Right renal cortex interstitium (tissue), 3 donors: ENCODE measurements at regions not wholly inside any gene's neighbourhood (a gene's known extent, or its start where the extent isn't known, plus 50 kb on each side); places are given as distances from the start of the nearest gene placed in this dataset.
"Not testable (repeated sequence)": the region's sequence is repeated elsewhere in the genome, so short reads cannot be mapped to it uniquely, and the experiment has no call there.

Source experiments
- DNase-seq, 3 donors: peaks; one replicate each; pipeline ENCODE4 v3.0.0-alpha.2; 2013; ENCODE audit warnings: low read depth in 3 of 3, low spot score in 2 of 3

DNA sequence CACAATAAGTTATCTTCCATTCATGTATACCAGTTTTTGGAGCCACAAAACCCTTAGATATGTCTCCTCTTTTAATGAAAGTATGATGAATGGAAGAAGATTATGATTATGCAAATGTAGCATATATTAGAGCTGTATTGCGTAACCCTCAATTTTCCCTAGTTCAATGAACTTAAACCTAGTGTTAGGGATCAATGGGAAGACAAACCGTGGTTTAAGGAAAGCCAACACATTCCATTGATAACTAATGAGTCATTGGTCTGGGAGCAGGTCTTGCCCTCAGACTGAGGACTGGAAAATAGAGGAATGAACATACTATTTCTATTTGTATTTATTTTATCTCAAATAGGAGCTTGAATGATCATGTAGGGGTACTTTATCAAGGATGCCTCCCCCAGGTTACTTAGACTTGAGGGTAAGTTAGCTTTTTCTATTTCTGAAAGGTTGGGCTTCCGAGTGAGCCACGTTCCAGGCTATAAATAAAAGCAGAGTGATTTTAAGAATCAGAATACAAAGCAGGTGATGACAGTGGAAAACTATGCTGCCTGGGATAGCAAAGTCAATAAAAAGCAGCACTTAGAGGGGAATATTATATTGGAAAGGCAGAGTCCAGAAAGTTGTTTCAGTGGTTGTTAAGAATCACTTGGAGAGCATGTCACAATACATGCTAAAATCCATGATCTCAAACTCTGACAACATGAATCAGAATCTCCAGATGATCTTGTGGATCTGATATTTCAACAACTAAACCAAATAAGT is 356.0 kb downstream of the ADAM29 start:
- no peak for DNase-seq

DNA sequence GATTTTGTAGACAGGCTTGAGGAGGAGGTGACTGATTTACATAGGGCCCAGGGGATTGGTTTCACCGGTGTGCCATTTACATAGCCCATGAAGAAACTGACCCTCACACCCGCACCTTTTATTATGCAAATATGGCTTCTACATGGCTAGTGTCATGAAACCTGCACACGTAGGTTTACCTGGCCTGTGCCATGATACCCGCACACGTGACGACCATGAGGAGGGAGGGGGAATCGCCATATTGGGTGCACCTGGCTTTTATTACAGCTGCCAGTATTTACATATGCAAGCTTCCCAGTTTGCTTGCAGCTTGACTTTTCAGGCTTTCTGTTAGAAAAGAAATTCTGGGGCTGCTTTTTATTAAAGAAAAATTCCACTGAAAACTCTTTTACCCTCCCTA is 359.7 kb downstream of the ADAM29 start:
- DNase-seq = no peak

DNA sequence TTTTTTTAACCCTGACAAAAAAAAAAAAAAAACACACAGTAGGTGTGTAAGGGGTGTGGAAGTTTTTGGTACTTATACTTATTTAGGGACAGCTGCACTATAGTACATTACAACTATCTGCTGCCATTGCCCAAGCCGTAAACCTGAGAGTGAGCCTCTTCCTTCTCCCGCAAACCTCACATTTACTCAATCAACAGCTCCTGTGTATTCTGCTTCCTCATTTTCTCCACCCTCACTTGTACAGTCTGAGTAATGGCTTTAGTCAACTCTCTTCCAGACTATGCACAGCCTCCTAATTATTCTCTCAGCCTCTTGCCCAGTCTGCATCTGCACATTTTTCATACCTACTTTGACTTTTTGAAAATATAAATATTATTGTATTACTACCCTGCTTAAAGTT is 362.0 kb downstream of the ADAM29 start:
- DNase-seq = no peak

DNA sequence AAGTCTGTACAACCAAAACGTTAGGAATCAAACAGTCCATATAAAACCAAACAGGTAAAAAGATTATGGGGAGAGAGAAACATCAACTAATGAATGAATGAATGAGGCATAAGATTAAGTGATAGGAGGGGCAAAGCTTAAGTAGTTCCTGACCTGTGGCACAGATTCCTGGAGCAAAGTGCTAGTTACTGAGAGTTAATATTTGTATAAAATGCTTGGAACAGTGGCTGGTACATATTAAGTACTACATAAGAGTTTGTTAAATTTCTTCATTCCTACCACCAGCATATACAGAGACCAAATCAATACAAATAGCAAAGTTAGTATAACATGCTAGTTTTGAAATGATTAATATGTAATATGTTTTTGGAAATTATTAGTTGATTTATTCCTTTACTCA is 363.7 kb downstream of the ADAM29 start:
- DNase-seq = no peak

- DNase-seq = no peak
These were observed 364.2 kb downstream of the ADAM29 start for GRCh38 chr4:175282407-175282806.

DNA sequence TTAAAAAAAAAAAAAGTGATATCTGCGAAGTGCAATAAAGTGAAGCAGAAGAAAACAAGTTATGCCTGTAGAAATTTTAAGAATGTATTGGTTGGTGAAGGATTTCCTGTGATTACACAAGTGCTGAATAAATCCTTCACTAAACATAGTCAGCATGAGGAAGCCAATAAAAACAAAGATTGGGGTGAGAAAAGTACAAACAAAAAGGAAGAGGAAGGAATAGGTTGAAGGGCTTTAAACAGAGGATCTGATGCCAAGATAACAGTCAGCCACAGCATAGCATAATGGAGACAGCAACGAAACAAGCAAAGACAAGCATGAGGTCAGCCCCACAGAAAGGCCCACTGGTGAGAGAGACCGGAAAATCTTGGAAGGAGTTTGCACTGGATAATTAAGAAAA is 372.2 kb downstream of the ADAM29 start:
- DNase-seq = no peak

DNA sequence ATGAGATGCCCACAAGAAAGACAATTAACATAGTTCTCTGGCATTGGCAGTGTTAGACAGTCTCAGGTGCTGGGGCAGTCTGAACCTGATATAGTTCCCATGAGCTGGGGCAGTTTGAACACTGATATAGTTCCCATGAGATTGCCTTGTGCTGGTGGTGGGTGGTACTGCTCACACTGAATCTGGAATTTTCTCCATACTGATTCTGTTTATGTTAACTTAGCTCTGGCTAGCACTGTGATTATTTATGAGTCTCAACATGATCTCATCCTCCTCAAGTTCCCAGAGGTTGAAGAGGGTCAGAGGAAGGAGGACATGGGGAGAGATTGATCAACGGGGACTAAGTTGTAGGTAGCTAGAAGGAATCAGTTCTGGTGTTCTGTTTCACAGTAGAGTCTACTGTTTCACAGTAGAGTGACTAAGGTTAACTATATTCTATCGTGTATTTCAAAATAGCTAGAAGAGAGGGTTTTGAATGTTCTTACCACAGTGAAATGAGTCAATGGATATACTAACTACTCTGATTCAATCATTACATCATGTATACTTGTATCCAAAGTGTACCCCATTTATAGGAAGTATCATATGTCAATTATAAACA is 379.9 kb downstream of the ADAM29 start:
- DNase-seq = no peak

- DNase-seq = no peak
These were observed 388.3 kb downstream of the ADAM29 start for GRCh38 chr4:175306436-175306835.

- DNase-seq = no peak
These were observed 389.2 kb downstream of the ADAM29 start for GRCh38 chr4:175307326-175307725.

DNA sequence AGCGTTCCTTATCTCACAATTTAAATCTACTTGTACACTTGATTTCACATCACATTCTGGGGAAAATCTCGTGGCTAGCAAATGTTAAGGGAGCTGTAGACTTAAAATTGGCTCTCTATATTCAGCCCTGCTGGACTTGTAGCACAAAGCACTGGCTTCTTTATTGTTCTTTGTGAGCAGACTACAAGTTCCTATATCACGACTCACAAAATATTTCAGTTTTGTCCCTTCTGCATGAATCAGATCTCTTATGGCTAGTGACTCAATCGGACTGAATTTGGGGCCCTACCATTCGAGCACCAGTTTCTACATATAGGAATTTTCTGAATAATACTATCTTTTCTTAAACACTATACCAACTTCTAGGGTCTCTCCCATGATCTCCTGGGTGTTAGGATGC is 390.1 kb downstream of the ADAM29 start:
- DNase-seq = no peak

DNA sequence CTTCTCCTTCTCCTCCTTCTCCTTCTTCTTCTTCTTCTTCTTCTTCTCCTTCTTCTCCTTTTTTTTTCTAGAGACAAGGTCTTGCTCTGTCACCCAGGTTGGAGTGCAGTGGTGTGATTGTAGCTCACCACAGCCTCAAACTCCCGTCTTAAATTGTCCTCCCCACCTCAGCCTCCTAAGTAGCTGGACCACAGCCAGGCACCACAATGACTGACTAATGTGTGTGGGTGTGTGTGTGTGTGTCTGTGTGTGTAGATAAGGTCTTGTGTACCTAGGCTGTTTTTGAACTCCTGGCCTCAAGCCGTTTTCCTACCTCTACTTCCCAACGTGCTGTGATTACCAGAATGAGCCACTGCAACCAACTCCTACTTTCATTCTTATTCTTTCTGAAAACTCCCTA is 390.9 kb downstream of the ADAM29 start:
- no peak for DNase-seq

DNA sequence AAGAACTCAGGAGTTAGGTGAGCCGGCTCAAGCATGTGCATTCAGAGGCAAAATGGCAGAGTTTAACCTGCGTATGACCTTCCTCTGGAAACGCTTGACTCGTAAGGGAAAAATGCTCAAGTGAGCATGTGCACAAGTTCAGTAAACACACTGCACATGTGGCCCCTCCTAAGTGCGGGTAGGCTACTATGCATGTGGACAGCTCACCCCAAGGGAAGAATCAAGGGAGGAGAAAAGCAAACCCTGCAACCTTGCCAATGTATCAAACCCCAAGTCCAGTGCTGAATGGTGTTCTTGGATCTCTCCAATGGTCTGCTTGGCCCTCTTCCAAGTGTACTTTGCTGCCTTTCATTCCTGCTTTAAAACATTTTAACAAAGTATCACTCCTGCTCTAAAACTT is 407.1 kb downstream of the ADAM29 start:
- no peak for DNase-seq

DNA sequence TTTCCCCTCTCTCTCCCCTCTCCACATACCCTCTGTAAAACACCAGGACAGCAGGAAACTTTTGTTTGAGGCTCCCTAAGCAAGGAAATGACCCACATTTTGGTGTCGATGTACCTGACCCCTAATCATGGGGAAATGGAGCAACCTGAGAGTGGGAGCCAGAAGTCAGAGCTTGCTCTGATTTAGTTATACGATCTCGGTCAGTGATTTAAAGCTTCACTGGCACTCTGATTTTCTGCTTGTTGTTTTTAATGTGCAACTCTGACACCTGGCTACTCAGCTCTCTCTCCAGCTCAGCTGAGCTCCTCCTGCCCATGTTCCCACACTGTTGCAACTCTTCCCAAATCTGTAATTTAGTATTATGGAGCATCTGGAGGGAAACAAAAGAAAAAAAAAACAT is 408.6 kb downstream of the ADAM29 start:
- no peak for DNase-seq

DNA sequence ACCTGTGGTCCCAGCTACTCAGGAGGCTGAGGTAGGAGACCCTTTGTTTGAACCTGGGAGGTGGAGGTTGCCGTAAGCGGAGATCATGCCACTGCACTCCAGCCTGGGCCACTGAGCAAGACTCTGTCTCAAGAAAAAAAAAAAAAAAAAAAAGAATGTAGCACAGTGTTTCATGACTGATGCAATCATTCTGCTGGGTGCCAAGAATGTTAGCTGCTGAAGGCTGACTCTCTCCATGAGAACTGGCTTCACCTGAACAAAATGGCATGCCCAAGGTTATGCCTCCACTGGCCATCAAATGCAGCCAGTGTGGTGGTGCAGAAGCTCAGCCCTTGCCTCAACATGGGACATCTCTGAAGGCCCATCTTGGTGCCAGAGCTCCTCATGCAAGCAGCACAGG is 412.1 kb downstream of the ADAM29 start:
- no peak for DNase-seq

GRCh38 chr4:175330652-175331051 is 412.5 kb downstream of the ADAM29 start:
- no peak for DNase-seq

DNA sequence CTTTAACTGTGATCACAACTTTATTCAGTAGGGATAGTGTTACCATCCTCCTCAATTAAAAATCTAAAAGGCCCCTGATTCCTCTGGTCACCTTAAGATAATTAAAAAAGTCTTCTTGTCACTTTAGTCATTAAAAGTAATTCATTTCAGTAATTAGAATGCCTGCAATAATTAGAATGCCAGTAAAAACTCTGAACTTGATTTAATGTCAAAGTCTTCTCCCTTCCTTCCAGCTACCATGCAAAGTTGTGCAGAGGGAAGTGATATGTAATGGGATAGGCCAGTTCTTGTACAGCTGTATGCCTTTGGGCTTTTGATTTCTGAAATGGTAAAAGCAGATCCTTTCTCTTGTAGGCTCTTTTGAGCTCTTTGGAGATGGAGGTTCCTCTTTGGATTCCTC is 417.2 kb downstream of the ADAM29 start:
- DNase-seq = no peak

DNA sequence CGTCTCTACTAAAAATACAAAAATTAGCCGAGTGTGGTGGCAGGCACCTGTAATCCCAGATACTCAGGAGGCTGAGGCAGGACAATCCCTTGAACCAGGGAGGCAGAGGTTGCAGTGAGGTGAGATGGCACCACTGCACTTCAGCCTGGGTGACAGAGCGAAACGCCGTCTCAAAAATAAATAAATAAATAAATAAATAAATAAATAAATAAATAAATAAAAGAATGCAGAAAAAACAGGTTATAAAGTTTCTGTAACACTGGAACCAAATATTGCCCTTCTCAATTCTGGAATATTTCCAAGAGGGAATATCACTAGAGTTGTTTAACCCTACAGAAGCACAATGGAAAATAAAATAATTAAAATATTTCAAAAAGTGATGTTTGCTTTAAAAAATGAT is 418.4 kb downstream of the ADAM29 start:
- not testable (repeated sequence) for DNase-seq

- no peak for DNase-seq
These were observed 421.0 kb downstream of the ADAM29 start for GRCh38 chr4:175339100-175339707.

GRCh38 chr4:175341203-175341755 is 423.1 kb downstream of the ADAM29 start:
- no peak for DNase-seq

GRCh38 chr4:175346376-175346775 is 428.2 kb downstream of the ADAM29 start:
- no peak for DNase-seq

DNA sequence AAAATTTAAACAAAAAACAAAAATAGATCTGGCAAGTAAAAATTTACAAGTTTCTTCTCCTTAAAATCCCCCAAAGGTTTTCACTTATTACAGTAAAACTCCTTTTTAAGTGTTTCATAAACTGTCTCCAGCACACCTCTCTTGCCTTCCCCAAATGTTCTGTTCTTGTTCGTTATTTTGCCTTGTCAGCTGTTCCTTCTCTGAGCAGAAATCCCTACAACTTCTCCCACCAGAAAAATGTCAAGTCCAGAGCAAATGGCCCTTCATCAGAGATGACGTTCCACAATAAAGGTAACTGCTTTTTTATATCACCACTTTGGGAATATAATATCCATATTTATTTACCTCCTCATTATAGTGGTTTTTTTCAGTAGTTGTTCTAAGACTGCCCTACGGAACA is 432.1 kb downstream of the ADAM29 start:
- no peak for DNase-seq

GRCh38 chr4:175351473-175351872 is 433.3 kb downstream of the ADAM29 start:
- no peak for DNase-seq
